Fibroblast of skin of left biceps (primary cell): ENCODE measurements at regions not wholly inside any gene's neighbourhood (a gene's known extent, or its start where the extent isn't known, plus 50 kb on each side); places are given as distances from the start of the nearest gene placed in this dataset.
"Not testable (repeated sequence)": the region's sequence is repeated elsewhere in the genome, so short reads cannot be mapped to it uniquely, and the experiment has no call there.

Experiments used
- DNase-seq, 2 experiments: peaks; one replicate each; pipeline ENCODE4 v3.0.0-alpha.2; 2013; ENCODE audit warnings: low read depth in 2 of 2

- no peak for DNase-seq
Measured at GRCh38 chr5:44543511-44543910, 154.3 kb upstream of the FGF10 start.

- DNase-seq: no peak
Measured at GRCh38 chr5:44542470-44542869, 153.2 kb upstream of the FGF10 start.

DNA sequence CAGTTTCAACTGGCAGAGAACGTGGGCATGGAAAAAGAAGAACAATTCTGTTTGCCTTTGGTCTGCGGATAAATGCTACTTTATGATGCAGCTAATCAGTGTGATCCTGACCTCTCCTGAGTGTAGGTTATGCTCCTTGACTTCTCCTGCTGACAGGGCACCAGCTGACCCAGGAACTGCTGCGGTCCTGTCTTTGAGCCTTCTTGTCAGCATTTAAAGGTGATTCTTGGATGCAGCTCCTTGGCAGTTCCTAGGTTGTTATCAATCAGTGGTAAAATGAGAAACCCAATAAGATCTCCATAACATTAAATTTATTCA lies 150.3 kb upstream of the FGF10 start:
- DNase-seq: no peak

GRCh38 chr5:44538797-44539601 lies 149.8 kb upstream of the FGF10 start:
- DNase-seq: no peak

DNA sequence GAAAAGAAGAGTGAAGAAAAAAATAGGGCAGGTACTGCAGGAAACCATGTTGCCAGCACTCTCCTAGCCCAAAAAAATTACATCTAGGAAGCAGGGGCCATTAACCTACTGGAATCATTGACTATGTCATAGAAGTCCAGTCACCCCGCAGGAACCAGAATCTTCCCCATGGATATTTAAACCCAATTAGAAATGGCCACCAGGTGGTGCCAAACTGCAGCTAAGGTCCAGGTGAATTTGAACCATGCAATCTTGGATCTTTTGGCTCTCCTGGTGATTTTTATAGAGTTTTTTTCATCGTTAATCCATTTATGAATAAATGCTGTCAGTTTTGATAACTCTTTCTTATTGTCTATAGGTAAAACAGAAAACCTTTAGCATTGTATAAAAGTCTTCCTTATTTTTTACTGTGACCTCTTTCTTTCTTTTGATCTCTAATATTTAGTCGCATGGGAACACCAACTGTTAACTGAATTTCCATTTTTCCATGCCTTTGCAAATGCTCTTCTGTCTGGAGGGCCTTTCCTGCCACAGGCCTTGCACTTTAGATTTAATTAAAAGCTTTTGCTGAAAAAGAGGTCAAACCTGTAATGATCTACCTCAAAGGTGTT lies 147.5 kb upstream of the FGF10 start:
- DNase-seq: no peak

DNA sequence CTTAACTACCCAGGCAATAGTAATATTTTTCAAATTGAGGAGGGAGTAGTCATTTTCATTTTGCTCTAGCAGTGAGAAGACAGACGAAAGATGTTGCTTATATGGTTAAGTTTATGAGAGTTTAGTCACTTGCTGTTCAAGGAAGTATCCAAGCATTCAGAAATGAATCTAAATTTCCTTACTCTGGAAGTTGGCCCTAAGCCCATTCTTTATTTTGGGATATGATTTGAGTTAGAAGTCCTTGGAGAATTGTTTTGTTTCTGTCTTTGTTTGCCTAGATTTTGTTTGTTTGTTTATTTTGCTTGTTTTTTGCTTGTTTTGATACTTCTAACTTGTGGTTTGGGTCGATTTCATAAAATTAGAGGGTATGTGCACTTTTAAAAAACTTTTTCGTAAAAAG lies 146.4 kb upstream of the FGF10 start:
- DNase-seq: no peak

GRCh38 chr5:44532981-44533380 lies 143.8 kb upstream of the FGF10 start:
- DNase-seq: no peak

- not testable (repeated sequence) for DNase-seq
Measured at GRCh38 chr5:44531756-44532155, 142.5 kb upstream of the FGF10 start.

DNA sequence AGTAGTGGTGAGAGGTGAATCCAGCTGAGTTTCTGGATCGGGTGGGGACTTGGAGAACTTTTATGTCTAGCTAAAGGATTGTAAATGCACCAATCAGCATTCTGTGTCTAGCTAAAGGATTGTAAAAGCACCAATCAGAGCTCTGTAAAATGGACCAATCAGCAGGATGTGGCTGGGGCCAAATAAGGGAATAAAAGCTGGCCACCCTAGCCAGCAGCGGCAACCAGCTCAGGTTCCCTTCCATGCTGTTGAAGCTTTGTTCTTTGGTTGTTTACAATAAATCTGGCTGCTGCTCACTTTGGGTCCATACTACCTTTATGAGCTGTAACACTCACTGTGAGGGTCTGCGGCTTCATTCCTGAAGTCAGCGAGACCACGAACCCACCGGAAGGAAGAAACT lies 141.6 kb upstream of the FGF10 start:
- DNase-seq: not testable (repeated sequence)

DNA sequence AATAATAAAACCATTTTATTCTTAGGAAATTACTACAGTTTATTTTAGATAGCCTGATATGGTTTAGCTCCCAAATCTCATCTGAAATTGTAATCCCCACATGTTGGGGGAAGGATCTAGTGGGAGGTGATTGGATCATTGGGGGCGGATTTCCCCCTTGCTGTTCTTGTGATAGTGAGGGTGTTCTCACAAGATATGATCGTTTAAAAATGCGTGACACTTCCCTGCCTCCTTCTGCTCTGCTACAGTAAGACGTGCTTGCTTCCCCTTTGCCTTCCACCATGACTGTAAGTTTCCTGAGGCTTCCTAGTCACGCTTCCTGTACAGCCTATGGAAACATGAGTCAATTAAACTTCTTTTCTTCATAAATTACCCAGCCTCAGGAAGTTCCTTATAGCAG lies 122.4 kb upstream of the FGF10 start:
- DNase-seq: no peak

- no peak for DNase-seq
Measured at GRCh38 chr5:44506561-44506960, 117.3 kb upstream of the FGF10 start.

GRCh38 chr5:44499381-44499780 lies 110.2 kb upstream of the FGF10 start:
- DNase-seq: no peak

DNA sequence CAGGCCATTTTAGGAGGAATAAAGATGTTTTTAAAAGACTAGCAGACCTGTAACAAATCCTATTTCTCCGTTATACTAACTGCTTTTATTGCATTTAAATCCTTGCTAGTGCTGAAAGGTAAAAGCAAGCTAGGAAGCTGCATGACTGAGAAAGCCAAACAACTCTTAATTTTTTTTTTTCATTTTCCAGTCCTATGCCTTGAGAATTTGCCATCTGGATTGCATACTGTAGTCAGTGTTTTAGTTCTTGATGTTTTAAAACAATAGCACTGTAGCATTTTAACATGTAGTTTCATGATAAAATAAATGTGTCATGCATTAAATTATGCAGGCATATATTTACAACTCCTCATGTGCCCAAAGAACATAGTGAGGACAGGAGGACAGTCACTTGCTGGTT lies 108.4 kb upstream of the FGF10 start:
- DNase-seq: no peak

- DNase-seq: no peak
Measured at GRCh38 chr5:44495280-44495679, 106.1 kb upstream of the FGF10 start.

GRCh38 chr5:44489759-44490158 lies 100.5 kb upstream of the FGF10 start:
- DNase-seq: no peak

GRCh38 chr5:44486591-44486990 lies 97.4 kb upstream of the FGF10 start:
- DNase-seq: no peak

DNA sequence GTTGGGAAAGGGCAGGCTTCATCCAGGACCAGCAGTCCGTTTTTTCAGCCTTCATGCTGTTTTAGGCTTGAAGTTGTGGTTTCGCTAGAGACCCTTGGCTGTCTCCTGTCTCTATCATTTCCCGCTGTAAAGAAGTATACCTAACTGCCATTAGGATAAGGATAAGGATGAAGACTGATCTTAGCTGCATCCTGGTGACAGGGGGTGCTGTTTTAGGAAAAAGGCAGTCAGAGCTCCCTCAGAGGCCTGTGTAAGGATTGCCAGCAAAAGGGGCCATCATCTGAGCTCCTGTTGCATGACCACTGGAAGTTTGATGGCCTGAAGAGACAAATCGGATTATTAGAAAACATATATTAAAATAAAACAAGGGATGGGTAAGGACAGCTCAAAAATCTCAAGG lies 64.8 kb upstream of the FGF10 start:
- no peak for DNase-seq

- no peak for DNase-seq
Measured at GRCh38 chr5:44446399-44446798, 57.2 kb upstream of the FGF10 start.

DNA sequence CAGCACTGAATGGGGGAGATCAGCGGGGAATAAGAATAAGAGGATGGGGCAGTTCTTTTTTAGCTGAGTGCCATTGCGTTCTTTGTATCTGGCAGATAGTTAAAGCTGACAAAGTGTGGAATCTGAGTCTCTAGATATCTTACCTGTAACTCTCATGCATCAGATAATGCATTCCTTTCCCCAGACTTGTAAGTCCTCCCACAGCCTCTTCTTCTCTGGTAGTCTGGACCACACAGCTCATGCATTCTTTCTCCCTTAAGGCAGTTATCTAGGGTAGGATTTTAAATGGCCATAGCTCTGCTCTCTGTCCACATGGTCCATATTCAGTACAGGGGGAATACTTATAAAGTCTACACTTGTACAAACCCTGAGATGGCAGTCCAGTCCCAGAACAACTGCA lies 54.0 kb upstream of the FGF10 start:
- DNase-seq: no peak

- DNase-seq: no peak
Measured at GRCh38 chr5:44441460-44441859, 52.2 kb upstream of the FGF10 start.

DNA sequence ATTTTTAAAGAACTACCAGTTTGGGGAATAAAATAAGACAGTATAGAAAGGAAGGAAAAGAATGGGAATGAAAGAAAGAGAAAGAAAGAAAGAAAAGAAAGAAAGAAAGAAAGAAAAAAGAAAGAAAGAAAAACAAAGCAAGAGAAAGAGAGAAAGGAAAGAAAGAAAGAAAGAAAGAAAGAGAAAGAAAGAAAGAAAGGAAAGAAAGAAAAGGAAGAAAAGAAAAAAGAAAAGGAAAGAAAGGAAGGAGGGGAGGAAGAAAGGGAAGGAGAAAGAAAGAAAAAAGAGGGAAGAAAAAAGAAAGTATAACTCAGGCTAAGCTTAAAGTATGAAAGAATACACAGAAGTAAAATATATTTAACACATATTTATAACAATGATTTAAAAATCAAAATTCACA lies 51.0 kb upstream of the FGF10 start:
- DNase-seq: no peak
